ENCODE measurements at regions not wholly inside any gene's neighbourhood (a gene's known extent, or its start where the extent isn't known, plus 50 kb on each side); places are given as distances from the start of the nearest gene placed in this dataset.

DNA sequence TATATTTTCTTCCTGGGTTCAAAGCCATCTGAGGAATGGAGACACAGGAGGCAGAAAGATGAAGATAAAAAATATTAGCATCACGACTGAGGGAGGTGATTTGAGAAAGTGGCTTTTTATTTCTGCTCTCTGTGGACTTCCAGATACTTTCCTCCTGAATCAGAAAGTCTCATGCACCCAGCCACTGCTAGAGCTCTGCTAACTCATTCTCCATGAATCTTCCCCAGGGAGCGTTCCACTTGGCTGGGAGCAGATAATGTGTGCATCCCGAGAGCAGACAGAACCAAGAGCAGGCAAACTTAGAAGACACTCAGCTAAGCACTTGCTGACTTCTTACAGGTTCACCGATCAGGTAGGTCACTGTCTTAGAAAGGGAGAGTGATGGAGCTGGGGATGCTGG, 264.1 kb upstream of the THUMPD2 start:
- POLR2A ChIA-PET (ENCODE audit: partially characterized antibody) = no interaction called here

More for the DNA sequence above, 264.1 kb upstream of the THUMPD2 start:
- FAIRE-seq (no peak), DNase-seq (ENCODE audit: low read depth in 1 of 2, low spot score in 2 of 2) (no peak)
- Histone ChIP-seq H2BK20ac (ENCODE audit: low read length) (no peak overlapping the region), H3K9me3 (ENCODE audit: insufficient read depth in 2 of 2, low read depth in 1 of 2, low read length in 1 of 2) (no peaks in the 10 kb centered on the region), H2BK15ac (ENCODE audit: low read length) (no peak overlapping the region), H3K36me3 (ENCODE audit: control insufficient read depth in 2 of 4, insufficient read depth in 4 of 4, low read length in 3 of 4) (no peaks in the 10 kb centered on the region), H2BK12ac (ENCODE audit: low read depth, low read length) (no peak overlapping the region), H3K23me2 (ENCODE audit: low read depth, low read length) (no peaks in the 10 kb centered on the region), H3K4me1 (replicated peaks in 1 of 4; ENCODE audit: control insufficient read depth in 3 of 4, insufficient read depth in 4 of 4, low read length in 3 of 4) (no peaks in the 10 kb centered on the region), H3K4ac (replicated peaks; ENCODE audit: insufficient read length, low read depth, low read length) (no peak overlapping the region), H3K79me2 (ENCODE audit: control insufficient read depth in 1 of 2, insufficient read depth in 2 of 2, low read length in 2 of 2) (no peaks in the 10 kb centered on the region), H2AK5ac (ENCODE audit: low read depth, low read length) (no peak overlapping the region), H3K27me3 (replicated peaks in 1 of 4; ENCODE audit: control insufficient read depth in 3 of 4, extremely low read depth in 1 of 4, insufficient read depth in 3 of 4, low read length in 3 of 4) (no peaks in the 10 kb centered on the region), H4K20me1 (replicated peaks in 1 of 2; ENCODE audit: control insufficient read depth in 1 of 2, insufficient read depth in 2 of 2, low read length in 2 of 2) (no peaks in the 10 kb centered on the region), H3K9ac (replicated peaks in 1 of 4; ENCODE audit: extremely low read depth in 1 of 4, low read depth in 3 of 4, low read length in 3 of 4) (no peak overlapping the region), H3K4me3 (ENCODE audit: extremely low read depth in 1 of 4, insufficient read depth in 2 of 4, low read depth in 3 of 4, low read length in 4 of 4) (no peak overlapping the region), H4K5ac (ENCODE audit: insufficient read length, low read depth, low read length) (no peak overlapping the region), H3K56ac (replicated peaks; ENCODE audit: insufficient read length, low read depth, low read length) (no peak overlapping the region), H3K14ac (ENCODE audit: insufficient read length) (no peak overlapping the region), H2BK5ac (ENCODE audit: low read depth, low read length) (no peak overlapping the region), H3K18ac (ENCODE audit: extremely low read depth, low read length) (no peak overlapping the region), H3K79me1 (ENCODE audit: low read depth, low read length) (no peaks in the 10 kb centered on the region), H3K23ac (ENCODE audit: insufficient read length) (no peak overlapping the region), H4K91ac (replicated peaks; ENCODE audit: insufficient read length, low read length) (no peak overlapping the region), H3K27ac (ENCODE audit: low read depth, low read length) (no peak overlapping the region), H2BK120ac (replicated peaks; ENCODE audit: low read depth, low read length) (no peak overlapping the region), H4K8ac (ENCODE audit: extremely low read depth, insufficient read depth, low read length) (no peak overlapping the region), H2AFZ (ENCODE audit: low read length) (peak overlapping the region; percentile 5; the same call in 1 of the 2 replicates), H3K4me2 (ENCODE audit: insufficient read depth in 1 of 2, low read depth in 2 of 2, low read length in 2 of 2) (no peak overlapping the region)
- no peak for TF ChIP-seq KDM1A (IDR thresholded peaks at IDR 0.05; ENCODE audit: borderline replicate concordance, low read length)
- no peak for TF ChIP-seq TAF1 (IDR thresholded peaks at IDR 0.05; ENCODE audit: low read depth, low read length)
- TF ChIP-seq HDAC6 (IDR thresholded peaks at IDR 0.05; ENCODE audit: low read depth, low read length) = no peak
- TF ChIP-seq EP300 (IDR thresholded peaks at IDR 0.05; ENCODE audit: borderline replicate concordance in 1 of 2, low read depth in 2 of 2, low read length in 2 of 2) = no peak
- TF ChIP-seq EZH2 (IDR thresholded peaks at IDR 0.05; ENCODE audit: low read depth, low read length, severe bottlenecking) = no peak
- 86% methylated on average over 4 of the region's 4 CpGs; no CpG with 5 or more reads in 1 of the 2 experiments for WGBS, 2 experiments (ENCODE audit: extremely low coverage in 1 of 2, insufficient coverage in 1 of 2, insufficient read length in 1 of 2, insufficient replicate concordance in 2 of 2, low coverage in 1 of 2, low lambda C conversion rate in 2 of 2, missing lambda C conversion rate in 1 of 2)
- CTCF ChIA-PET (ENCODE audit: partially characterized antibody) = interaction anchor here (0.8 kb wide), 1 partner anchor 11 kb away, joined by 3 read pairs; no protein-coding TSS in a partner anchor

Measured in H1 (cell line).